ENCODE measurements at regions not wholly inside any gene's neighbourhood (a gene's known extent, or its start where the extent isn't known, plus 50 kb on each side); places are given as distances from the start of the nearest gene placed in this dataset.

DNA sequence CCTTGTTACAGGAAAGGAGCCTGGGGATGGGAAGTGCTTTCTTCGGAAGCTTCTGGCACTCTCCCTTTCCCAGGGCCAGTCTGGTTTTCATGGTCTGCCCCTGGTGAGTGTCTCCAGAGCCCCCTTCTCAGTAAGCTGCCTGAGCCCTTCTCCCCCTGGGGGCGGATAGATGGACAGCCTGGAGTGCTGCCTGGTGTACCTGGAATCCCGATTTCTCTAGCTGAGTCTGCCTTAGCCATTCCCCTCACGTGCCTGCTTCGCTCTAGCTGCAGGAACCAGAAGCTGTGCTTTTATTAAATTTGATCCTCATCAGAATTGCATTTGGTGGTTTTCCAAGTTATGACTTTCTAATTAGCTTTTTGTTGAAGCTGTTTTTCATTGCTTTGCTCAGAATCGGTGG, 152.9 kb upstream of the NAV2 start:
- no peak for TF ChIP-seq SMC3 (conservative IDR thresholded peaks at IDR 0.05; ENCODE audit: poor library complexity)
- TF ChIP-seq, protein P1, sequence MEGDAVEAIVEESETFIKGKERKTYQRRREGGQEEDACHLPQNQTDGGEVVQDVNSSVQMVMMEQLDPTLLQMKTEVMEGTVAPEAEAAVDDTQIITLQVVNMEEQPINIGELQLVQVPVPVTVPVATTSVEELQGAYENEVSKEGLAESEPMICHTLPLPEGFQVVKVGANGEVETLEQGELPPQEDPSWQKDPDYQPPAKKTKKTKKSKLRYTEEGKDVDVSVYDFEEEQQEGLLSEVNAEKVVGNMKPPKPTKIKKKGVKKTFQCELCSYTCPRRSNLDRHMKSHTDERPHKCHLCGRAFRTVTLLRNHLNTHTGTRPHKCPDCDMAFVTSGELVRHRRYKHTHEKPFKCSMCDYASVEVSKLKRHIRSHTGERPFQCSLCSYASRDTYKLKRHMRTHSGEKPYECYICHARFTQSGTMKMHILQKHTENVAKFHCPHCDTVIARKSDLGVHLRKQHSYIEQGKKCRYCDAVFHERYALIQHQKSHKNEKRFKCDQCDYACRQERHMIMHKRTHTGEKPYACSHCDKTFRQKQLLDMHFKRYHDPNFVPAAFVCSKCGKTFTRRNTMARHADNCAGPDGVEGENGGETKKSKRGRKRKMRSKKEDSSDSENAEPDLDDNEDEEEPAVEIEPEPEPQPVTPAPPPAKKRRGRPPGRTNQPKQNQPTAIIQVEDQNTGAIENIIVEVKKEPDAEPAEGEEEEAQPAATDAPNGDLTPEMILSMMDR (IDR thresholded peaks at IDR 0.05; ENCODE audit: poor library complexity, severe bottlenecking), result no peak
- TF ChIP-seq POLR2AphosphoS5 (IDR thresholded peaks at IDR 0.05), result no peak
- no peak for TF ChIP-seq EZH2 (IDR thresholded peaks at IDR 0.05; ENCODE audit: borderline replicate concordance, insufficient read depth, low read length, poor library complexity, severe bottlenecking)
- no peak for TF ChIP-seq RAD21 (conservative IDR thresholded peaks at IDR 0.05)
- no peak for TF ChIP-seq TAF1 (IDR thresholded peaks at IDR 0.05; ENCODE audit: low read depth)
- TF ChIP-seq MXI1 (conservative IDR thresholded peaks at IDR 0.05; ENCODE audit: poor library complexity, severe bottlenecking), result no peak

All from neural cell (in vitro differentiated cells).